IPS DF 6.9 (cell line): ENCODE measurements at regions not wholly inside any gene's neighbourhood (a gene's known extent, or its start where the extent isn't known, plus 50 kb on each side); places are given as distances from the start of the nearest gene placed in this dataset.

Experiments
- DNase-seq: peaks from one replicate; pipeline ENCODE4 v3.0.0-alpha.2; 2013; ENCODE audit warnings: low read depth, low spot score
- H3K27ac ChIP-seq: one replicate; pipeline ENCODE4 v1.5.1; 2013; ENCODE audit warnings: low read length, control low read depth
- H3K27me3 ChIP-seq: 2 replicates; pipeline ENCODE4 v1.6.1; 2013; ENCODE audit warnings: mild to moderate bottlenecking, low read length; ENCODE audit not compliant: control insufficient read depth, insufficient read depth
- H3K36me3 ChIP-seq: 2 replicates; pipeline ENCODE4 v1.6.1; 2013; ENCODE audit warnings: low read length; ENCODE audit not compliant: control insufficient read depth, insufficient read depth
- H3K4me1 ChIP-seq: 2 replicates; pipeline ENCODE4 v1.6.1; 2013; ENCODE audit warnings: low read length; ENCODE audit not compliant: control insufficient read depth, insufficient read depth
- H3K4me3 ChIP-seq: 2 replicates; pipeline ENCODE4 v1.5.1; 2013; ENCODE audit warnings: mild to moderate bottlenecking, low read length
- H3K9me3 ChIP-seq: 2 replicates; pipeline ENCODE4 v1.6.1; 2013; ENCODE audit warnings: low read length, inconsistent platforms; ENCODE audit not compliant: control insufficient read depth, insufficient read depth
- WGBS: extraction: QIAGEN DNeasy Blood & Tissue Kit; methylation state at CpG from one replicate; pipeline ENCODE4 v1.1.7; 2013; ENCODE audit warnings: mixed read lengths, missing lambda C conversion rate; ENCODE audit not compliant: insufficient read length, insufficient coverage; 5-methylcytosine and 5-hydroxymethylcytosine counted together

GRCh38 chr4:176009254-176009653 lies 56.4 kb upstream of the WDR17 start:
- Histone ChIP-seq H3K4me1 (no peaks in the 10 kb centered on the region; the same call in 1 of the 2 replicates), H3K27ac (no peak overlapping the region), H3K27me3 (no peaks in the 10 kb centered on the region), H3K36me3 (no peaks in the 10 kb centered on the region), H3K4me3 (no peak overlapping the region), H3K9me3 (no peaks in the 10 kb centered on the region)
- DNase-seq, result no peak
- no CpG with 5 or more reads among the region's 2 CpGs for WGBS

- no CpG with 5 or more reads among the region's 2 CpGs for WGBS
- no peak for DNase-seq
- Histone ChIP-seq H3K9me3 (no peaks in the 10 kb centered on the region), H3K4me1 (no peaks in the 10 kb centered on the region), H3K27ac (no peak overlapping the region), H3K27me3 (no peaks in the 10 kb centered on the region), H3K36me3 (no peaks in the 10 kb centered on the region), H3K4me3 (no peak overlapping the region)
Observed at GRCh38 chr4:176011529-176011928, 54.1 kb upstream of the WDR17 start.

- DNase-seq, result no peak
- H3K27ac ChIP-seq, result no peak overlapping the region
Observed at GRCh38 chr4:176013476-176014247, 52.0 kb upstream of the WDR17 start.

GRCh38 chr4:176014583-176015108 lies 51.0 kb upstream of the WDR17 start:
- Histone ChIP-seq H3K27me3 (no peaks in the 10 kb centered on the region), H3K9me3 (no peaks in the 10 kb centered on the region), H3K36me3 (no peaks in the 10 kb centered on the region), H3K27ac (no peak overlapping the region), H3K4me3 (no peak overlapping the region), H3K4me1 (no peaks in the 10 kb centered on the region)
- no peak for DNase-seq

More at GRCh38 chr4:176013476-176014247, 52.0 kb upstream of the WDR17 start:
- no peak overlapping the region for H3K4me3 ChIP-seq
- H3K36me3 ChIP-seq, result no peaks in the 10 kb centered on the region
- no peaks in the 10 kb centered on the region for H3K4me1 ChIP-seq
- WGBS, result no CpG with 5 or more reads among the region's 8 CpGs
- no peaks in the 10 kb centered on the region for H3K9me3 ChIP-seq
- no peaks in the 10 kb centered on the region for H3K27me3 ChIP-seq
